ENCODE measurements at regions not wholly inside any gene's neighbourhood (a gene's known extent, or its start where the extent isn't known, plus 50 kb on each side); places are given as distances from the start of the nearest gene placed in this dataset.

DNA sequence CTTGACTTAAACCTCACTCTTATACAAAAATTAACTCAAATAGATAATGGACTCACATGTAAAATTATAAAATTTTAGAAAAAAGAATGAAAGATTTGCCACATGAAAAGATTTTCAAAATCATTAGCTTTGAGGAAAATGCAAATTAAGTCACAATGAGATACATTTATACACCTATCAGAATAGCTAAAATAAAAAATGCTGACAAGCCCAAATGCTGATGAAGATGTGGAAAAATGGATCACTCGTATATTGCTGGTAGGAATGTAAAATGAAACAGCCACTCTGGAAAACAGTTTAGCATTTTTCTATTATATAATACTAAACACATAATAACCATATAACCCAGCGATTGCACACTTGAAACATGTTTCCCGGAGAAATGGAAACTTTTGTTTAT is 316.2 kb downstream of the ANKRD50 start:
- no peak for DNase-seq

DNA sequence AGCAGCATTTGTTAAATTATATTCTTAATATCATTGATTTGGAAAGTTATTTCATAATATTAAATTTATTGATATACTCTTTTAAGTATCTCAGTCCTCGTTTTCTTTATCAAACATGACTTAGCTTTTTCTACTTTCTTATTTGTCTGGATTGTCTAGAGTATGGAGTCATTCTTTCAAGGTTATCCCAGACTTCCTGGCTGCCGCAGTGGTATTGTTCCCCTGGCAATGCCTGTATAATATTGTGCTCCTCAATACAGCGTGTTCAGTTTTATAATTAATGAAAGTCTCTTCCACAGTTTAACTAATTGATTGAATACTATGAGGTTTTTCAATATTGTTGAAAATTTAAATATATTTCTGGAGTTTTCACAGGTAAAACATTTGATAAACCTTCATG is 310.9 kb downstream of the ANKRD50 start:
- no peak for DNase-seq

DNA sequence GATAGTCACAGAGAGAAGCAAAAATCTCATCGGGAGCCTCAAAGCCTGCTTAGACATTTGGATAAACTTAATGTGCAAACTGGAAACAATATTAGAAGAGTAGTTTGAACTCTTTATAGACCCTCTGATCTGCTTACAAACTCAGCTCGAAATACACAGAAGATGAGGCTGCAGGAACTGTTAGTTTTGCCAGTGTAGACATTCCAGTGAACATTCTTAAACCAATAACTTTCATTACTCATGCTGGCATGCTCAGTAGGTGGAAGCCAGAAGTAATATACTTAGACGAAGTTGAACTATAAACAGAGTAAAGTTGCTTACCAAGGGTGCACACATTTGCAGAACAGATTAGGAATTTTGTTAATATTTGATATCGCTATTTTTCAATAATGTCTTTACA is 303.5 kb downstream of the ANKRD50 start:
- DNase-seq: no peak

DNA sequence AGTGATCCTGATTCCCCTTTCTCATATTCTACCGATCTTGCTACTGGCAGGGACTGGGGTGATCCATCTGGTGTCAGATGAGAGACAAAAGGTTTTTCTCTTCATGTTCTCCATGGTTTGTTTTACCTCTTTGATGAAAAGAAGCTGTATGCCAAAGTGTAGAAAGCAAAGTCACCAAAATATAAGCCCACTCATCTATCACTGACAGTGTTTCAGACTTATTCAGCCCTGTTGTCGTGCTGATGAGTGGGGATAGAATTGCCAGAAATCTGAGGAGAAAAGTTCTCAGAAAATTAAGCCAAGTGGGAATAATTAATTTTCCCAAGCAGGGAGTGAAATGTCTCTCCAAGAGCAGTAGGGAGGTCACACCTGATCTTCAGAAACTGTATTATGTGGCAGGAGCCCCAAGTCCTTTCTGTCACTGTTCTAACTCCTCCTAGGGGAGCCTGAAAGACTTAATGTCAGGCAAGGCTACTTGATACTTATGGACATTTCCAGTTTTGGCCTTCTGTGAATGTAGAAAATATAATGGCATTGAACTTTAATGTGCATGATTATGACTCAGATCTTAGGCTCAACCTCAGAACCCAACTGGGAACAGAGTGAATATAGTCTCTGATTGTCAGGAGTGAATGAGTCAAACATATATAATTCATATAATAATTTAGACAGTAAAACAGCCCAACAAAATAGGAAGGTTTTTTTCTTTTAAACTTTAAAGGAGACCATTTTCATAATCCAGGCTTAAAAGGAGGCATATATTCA is 298.1 kb downstream of the ANKRD50 start:
- DNase-seq: no peak

DNA sequence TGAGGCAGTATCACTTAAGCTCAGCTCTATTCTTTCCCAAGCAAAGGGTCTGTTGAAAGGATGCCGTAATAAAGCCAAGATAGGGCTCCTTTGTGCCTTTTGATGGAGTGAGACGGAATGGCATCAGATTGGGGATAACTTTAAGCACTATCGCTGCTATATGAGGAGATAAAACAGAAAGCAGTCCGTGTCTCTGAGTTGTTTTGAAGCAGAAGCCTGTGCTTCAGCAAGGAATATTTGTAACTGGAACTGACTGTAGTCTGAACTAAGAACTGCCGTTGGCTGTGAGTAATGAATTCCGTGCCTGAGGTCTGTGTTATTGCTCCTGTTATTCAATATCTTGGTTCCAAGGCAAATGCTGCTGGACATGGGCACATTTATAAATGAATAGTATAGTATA is 297.4 kb downstream of the ANKRD50 start:
- DNase-seq: no peak

DNA sequence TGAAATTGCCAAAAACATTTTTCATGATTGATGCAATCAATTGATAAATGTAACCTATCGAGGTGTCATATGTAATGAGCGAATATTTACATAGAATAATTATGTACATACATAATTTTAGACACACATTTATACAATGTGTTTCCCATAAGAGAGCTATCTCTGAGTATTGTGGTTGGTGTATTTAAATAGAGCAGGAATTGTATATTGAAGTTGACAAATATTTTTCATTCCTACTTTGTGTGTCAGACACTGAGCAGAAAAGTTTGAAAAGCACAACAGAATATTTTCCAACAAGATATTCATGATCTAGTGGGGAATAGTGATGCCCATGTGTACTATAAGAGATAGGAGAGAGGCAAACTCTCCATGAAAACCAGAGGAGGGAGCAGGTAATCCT is 295.2 kb downstream of the ANKRD50 start:
- DNase-seq: no peak

DNA sequence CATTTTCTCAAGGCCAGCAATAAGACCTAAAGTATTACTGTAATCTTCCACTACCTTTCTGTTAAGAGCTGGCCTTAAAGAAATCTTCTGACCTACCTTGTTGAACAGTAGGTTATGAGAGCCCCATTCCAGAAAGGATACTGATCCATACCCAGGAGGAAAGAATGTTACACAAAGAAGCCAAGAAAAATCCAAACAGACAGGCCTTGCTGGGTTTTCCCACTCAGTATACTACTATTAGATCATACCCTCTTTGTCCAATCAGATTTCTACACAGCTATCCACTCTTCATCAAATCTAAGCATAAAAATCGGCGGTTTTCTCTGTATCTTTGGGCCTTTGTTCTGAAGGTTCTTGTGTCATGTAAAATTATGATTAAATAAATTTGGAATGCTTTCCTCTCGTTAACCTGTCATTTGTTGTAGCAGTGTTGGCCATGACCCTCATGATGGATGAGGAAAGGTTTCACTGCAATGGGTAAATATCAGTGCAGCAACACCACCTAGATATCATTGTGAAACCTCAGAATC is 292.3 kb downstream of the ANKRD50 start:
- no peak for DNase-seq

DNA sequence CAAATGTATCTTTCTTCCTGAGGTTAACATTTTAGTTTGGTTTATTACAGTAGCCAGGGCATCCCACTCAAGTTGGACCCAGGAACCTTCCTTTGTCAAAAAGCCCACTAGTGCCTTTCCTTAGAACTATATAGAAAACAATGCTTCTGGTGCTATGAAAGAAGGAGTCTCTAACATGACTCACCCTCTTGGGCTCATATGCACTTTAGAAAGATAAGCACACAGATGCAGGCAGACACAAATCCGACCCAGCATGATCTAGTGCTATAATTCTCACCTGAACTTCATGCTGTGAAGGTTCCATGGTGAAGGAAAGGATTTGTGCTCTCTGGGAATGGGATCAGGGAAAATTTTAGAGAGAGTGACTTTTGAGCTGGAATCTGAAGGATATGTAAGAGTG is 289.4 kb downstream of the ANKRD50 start:
- DNase-seq: no peak

DNA sequence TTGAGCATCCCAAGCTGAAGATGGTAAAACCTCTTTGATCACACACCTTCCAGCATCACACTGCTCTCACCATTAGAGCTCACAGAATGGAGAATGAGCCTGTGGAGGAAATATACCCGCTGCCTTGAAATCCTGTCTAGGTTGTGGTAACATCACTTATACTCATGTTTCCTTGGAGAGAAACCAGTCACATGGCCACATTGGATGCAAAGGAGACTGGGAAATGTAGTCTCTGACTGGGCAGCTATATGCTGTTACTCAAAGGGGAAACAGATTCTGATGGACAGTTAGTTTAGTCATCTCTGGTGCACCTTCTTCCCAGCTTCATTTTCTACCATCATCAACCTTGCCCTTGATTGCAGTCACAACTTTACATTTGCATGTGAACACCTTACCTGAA is 286.3 kb downstream of the ANKRD50 start:
- no peak for DNase-seq

DNA sequence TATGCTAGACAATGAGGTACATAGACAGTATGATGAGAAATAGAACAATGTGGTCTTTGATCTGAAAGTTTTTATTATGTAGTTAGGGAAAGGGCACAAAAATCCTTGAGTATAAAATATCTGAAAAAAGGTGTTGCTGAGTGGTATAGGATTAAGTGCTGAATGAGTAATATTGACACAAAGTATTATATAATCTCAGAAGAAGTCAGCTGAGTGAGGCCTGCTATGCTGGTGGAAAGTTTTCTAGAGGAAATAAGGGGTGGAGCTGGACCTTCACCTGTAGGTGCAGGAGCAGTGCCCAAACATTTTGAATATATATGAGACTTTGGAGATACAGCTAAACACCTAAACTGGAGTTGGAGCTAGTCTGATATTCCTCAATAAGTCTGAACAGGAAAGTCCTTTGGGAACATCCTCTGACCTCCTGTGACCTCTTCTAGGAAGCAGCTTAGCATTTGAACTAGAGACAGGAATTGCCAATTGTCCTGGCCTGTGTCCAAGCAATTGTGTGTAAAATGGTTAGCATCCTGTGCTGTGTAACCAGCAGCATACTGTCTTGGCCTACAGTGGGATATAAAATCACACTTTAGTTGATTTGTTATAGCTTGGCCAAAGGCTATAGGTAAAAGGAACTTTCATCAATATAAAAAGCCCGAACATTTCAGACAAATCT is 285.3 kb downstream of the ANKRD50 start:
- DNase-seq: no peak

DNA sequence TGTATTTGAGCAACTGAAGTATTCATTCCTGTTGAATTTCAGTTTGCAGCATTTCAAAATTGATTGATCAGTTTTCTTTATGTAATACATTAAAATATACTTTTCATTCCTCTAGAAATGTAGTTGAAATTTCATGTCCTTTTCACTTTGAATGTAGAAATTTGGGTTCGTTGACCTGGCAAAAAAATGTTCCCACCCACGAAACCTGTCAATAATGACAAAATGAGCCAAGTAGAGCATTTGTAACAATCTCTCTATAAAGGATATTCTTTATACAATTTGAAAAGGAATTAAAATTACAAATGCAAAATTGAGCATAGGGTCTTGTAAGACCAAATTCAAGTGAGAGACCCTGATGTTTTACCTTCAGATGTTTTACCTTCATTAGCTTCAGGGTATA is 283.9 kb downstream of the ANKRD50 start:
- no peak for DNase-seq

DNA sequence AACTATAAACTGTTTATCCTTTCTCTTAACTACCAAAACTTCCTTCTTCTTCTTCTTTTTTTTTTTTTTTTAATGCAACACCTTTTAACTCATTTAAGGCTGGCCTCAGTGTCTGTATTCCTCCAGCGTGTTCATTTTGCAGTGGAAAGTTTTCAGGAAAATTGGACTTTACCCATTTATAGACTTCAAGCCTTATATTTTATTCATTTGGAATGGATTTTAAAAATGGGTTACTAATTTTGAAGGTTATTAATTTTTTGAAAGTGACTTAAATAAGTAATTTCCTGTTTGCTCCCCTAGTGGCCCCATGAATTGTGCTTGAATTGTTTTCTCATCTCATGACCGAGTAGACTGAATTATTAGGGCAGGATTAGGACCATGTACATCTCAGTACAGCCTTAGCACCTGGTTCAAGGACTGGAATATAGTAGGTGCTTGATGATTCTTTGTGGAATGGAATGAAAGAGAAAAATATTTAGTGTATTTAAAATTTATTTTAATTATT is 282.7 kb downstream of the ANKRD50 start:
- no peak for DNase-seq

DNA sequence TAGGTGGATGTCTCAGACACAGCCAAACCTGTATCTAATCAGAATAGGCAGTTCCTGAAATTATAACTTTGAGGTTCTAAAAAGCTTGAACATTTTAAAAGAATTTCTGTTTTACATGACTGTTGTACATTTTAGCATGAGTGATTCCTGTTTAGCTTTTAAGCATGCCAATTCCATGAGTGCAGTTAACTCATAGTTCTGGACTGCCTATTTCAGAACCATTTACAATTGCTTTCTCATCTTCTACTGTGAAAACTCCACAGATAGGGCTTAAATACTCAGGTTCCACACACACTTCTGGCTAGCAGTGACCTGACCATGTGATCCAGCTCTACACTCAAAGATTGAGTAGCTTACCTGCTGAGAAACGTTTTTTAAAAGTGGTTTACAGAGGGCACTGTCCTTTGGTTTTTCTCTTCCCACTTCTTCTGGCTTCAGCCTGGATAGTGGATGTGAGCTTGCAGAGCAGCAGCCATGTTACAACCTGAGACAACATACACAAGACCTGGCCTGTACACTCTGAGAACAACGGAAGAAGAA is 280.8 kb downstream of the ANKRD50 start:
- DNase-seq: no peak

DNA sequence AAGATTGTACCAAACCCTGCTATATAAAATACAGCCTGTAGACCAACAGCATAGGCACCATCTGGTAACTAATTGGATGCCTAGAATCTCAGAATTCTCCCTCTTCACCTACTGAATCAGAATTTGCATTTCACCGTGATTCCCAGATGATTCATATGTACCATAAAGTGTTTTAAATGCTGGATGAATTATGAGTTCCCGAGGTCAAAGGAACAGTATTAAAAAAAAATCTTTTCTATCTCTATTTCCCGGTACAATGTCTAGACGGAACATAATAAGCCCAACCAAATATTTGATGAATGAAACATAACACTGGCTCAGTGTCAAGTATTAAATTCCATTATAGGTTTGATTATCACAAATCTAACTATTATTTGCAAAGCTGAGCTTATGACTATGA is 280.0 kb downstream of the ANKRD50 start:
- no peak for DNase-seq

DNA sequence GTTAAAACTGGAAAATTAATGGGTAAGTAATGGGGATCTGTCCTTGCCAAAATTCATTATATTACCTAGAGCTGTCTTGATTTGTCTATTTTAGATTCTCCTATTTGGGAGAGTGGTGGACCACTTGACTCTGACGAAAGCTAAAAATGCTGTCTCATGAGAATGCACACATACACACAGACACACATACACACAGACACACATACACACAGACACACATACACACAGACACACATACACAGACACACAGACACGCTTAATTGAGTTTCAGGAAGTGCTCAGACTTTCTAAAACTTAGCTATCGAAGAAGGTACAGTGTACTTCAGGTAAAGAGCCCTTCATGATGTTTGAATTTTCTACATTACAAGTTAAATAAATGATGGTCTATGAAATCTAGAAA is 279.5 kb downstream of the ANKRD50 start:
- no peak for DNase-seq

DNA sequence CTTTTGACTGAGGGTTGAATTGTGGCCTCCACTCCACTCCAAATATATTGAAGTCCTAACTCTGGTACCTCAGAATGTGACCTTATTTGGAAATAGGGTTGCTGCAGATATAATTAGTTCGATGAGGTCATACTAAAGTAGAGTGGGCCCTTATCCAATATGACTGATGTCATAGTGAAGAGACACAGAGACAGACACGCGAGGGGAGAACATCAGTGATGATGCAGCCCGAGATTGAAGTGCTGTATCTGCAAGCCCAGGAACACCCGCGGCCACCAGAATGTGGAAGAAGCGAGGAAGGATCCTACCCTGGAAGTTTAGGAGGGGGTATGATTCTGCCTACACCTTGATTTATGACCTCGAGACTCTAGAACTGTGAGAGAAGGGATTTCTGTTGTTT is 279.0 kb downstream of the ANKRD50 start:
- DNase-seq: no peak

DNA sequence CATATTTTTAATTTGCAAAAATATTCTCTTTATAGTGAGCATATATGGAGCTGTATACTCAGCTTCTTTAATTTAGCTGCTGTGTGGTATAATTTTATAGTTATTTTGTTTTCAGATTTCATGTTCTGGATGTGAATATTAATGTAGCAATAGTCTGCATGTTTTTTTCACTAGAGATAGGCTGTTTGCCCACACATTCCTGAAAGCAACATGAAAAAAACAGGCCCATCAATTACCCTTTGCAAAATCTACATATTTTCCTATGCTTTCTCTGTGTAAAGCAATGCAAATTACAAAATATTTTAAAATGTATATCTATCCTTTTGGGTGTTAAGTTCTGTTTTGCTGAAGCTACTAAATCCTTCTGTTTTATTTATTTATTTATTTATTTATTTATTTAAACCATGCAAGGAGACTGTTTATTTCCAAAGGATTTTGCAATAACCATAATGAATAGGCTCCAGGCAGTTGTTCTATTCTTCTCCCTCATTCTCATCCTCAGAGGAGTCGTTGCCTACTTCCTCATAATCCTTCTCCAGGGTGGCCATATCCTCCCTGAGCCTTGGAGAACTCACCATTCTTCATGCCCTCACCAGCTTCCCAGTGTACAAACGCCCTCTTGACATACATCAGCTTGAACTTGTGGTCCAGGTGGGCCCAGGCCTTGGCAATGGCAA is 277.1 kb downstream of the ANKRD50 start:
- DNase-seq: no peak

DNA sequence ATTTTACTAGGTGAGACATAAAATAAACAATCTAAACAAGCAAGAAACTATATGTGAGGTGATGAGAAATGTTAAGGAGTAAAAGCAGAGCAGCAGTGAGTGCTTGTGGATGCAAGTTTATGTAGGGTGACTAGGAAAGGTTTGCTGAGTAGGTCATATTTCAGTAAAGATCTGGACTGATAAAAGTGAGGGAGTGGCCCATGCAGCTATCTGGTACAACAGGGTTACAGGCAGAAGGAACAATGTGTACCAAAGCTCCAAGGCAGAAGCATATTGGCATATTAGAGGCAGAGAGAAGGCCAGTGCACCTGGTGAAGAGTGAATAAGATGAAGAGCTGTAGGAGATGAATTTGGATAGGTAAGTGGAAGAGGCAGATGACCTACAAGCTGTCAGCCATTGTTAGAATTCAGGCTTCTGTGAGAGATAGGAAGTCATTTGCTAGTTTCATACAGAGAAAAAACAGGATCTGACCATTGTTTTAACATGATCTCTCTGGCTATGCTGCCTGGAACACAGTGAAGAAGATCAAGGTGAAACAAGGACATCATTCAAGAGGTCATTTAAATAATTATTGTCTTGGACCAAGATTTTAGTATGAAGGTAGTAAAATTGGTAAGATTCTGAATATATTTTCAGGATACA is 274.6 kb downstream of the ANKRD50 start:
- no peak for DNase-seq

DNA sequence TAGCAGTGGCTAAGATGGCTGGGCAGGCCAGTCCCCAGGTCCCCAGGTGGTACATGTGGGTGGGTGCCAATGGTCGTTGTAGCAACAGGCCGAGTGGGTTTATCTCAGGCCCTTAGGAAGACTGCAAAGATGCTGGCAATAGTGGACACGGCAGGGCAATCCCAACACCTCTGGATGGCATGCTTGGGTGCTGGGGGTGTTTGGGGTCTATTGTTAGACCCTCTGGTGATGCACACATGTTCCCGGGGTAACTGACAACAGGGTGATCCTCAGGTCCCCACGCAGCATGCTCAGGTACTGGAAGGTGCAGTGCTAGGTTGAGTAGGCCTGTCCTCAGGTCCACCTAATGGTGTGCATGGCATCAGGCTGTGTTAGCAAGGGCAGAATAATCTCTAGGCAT is 267.5 kb downstream of the ANKRD50 start:
- DNase-seq: no peak

DNA sequence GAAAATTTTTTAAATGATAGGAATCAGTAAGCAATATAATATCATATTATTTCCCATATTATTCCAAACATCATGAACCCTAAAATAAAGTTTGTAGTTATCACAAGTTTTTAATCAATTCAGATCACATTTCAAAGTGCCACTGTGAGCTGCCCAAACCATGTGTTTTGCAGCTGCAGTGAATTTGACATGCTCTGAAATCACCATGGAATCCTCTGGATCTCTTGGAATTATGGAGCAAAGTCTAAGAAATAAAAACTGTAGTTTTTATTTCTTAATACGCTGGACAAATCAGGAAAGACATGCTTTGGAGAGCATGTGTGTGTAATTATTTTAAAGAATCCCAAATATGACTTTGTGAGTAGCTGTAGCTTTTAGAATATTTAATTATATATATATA is 262.7 kb downstream of the ANKRD50 start:
- no peak for DNase-seq

DNA sequence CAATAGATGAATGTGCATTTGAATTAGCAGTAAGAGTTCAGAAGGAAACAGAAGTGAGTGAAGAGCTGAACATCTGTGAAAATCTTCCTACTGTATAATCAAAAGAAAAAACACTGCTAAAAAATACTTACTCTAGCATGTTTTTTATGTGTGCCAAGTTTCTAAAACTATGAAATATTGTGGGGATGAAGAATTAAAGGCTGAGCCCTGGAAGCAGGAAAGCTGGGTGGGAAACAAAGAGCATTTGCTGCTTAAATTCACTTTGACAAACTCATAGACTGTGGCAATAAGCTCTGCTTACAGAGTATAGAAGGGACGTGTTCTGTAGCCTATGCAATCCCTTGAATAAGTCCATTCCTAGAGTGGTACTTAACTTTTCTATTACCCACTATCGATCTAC is 261.7 kb downstream of the ANKRD50 start:
- no peak for DNase-seq

DNA sequence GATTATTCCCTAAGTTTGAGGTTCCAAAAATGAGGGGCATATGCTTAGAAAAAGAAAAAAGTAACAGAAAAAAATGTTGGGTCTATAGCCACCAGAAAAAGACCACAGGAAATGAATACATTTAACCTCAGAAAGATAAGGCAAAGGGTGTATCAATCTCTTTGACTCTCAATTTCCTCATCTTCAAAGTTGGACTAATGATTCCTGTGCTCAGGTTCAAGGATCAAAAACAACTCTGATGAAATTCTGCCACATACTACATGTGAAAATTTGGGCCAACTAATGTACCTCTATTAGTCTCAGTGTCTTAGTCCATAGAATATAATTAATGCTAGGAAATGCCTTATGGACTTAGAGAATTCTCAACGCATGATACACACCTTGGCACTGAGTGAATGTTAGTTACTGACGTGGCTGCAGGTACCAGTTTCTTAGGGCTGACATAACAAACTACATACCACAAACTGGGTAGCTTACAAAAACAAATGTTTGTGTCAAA is 257.7 kb downstream of the ANKRD50 start:
- DNase-seq: no peak

DNA sequence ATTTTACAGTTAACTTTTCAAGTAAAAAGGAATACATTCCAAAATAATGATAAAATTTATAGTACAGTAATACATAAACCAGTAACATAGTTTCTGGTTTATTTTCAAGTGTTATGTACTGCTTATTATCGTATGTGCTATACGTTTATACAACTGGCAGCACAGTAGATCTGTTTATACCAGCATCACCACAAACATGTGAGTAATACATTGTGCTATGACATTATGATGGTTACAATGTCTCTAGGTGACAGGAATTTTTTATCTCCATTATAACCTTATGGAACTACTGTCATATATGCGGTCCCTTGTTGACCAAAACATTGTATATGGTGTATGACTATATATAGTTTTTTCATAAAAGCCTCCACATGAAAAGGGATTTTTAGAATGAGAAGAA is 256.9 kb downstream of the ANKRD50 start:
- no peak for DNase-seq
